Bronchial epithelial cell (primary cell): ENCODE measurements at regions not wholly inside any gene's neighbourhood (a gene's known extent, or its start where the extent isn't known, plus 50 kb on each side); places are given as distances from the start of the nearest gene placed in this dataset.
A peak's percentile ranks its signal among the peaks of the same experiment; 100 is the strongest.

Experiments
- DNase-seq: peaks from one replicate; pipeline ENCODE4 v3.0.0-alpha.2; 2010; ENCODE audit warnings: low read depth
- FAIRE-seq: peaks from 2 replicates; lab custom pipeline; 2011; peaks lifted over from hg19 to GRCh38; lab: Jason Lieb, UNC
- H3K27me3 ChIP-seq: 2 replicates; pipeline ENCODE4 v1.5.1; 2011; ENCODE audit warnings: low read length; ENCODE audit not compliant: control insufficient read depth, insufficient read depth
- H3K36me3 ChIP-seq: 2 replicates; pipeline ENCODE4 v1.5.1; 2011; ENCODE audit warnings: low read length; ENCODE audit not compliant: control insufficient read depth, insufficient read depth
- H3K4me3 ChIP-seq: 2 replicates; pipeline ENCODE4 v1.5.1; 2011; ENCODE audit warnings: mild to moderate bottlenecking, low read depth, low read length, control low read depth
- CTCF ChIP-seq: IDR thresholded peaks from 2 replicates; pipeline ENCODE4 v1.5.1; 2011; ENCODE audit warnings: mild to moderate bottlenecking, moderate library complexity, low read length, control low read depth, inconsistent platforms; ENCODE audit not compliant: insufficient read depth, severe bottlenecking

- no peak for TF ChIP-seq CTCF
- FAIRE-seq: no peak
Observed at GRCh38 chr2:53516650-53517049, 251.0 kb upstream of the CHAC2 start.

GRCh38 chr2:53515435-53516332 lies 251.9 kb upstream of the CHAC2 start:
- H3K27me3 ChIP-seq: no peaks in the 10 kb centered on the region
- FAIRE-seq: no peak
- no peak overlapping the region for H3K4me3 ChIP-seq
- no peaks in the 10 kb centered on the region for H3K36me3 ChIP-seq
- TF ChIP-seq CTCF: peak; percentile 34
- no peak for DNase-seq

More at GRCh38 chr2:53516650-53517049, 251.0 kb upstream of the CHAC2 start:
- Histone ChIP-seq H3K4me3 (no peak overlapping the region), H3K27me3 (no peaks in the 10 kb centered on the region), H3K36me3 (no peaks in the 10 kb centered on the region)
- DNase-seq: no peak

DNA sequence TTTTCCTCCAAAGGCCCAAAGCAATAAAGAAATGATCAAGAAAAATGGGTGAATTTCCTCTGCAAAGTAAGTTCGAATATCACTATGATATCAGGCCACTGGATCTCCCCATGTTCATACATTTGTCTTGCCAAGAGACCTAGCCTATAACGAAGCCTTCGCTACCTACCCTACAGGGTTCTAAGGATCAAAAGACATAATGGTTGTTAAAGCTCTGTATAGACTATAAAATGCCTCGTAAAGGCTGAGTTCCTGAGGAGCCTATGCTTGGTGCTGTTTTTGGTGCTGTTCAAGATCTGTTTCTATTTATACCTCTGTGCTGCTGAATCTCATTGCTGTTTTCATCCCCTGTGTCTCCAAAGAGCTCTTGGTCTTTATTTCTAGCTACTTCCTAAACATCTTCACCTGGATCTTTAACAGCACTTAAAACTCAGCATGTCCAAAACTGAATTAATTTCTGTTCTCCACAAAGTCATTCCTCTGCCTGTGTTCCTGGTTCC lies 254.4 kb upstream of the CHAC2 start:
- no peaks in the 10 kb centered on the region for H3K36me3 ChIP-seq
- H3K27me3 ChIP-seq: no peaks in the 10 kb centered on the region
- DNase-seq (no peak), FAIRE-seq (no peak)
- H3K4me3 ChIP-seq: no peak overlapping the region
- TF ChIP-seq CTCF: no peak

- FAIRE-seq (peak; percentile 95), DNase-seq (peak; percentile 79)
- no peak overlapping the region for H3K4me3 ChIP-seq
- TF ChIP-seq CTCF: no peak
- no peaks in the 10 kb centered on the region for H3K36me3 ChIP-seq
- H3K27me3 ChIP-seq: no peaks in the 10 kb centered on the region
Observed at GRCh38 chr2:53512071-53512826, 255.4 kb upstream of the CHAC2 start.

DNA sequence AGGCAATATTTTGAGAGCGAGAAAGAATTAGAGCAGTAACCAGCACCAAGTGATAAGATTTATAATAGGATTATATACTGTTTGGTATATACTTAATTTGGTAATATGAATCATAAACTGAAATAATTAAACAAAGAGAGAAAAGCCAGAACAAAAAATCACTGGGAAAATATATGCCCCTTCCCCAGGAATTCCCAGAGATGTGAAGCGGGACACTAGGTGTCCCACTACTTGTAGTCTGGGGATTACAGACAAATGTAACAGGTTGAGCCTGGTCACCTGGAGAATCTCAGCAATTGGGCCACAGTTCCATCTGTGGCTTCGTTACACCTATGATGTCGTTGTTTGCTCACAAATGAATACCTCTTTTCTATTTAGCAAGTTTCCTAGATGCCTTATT lies 256.1 kb upstream of the CHAC2 start:
- no peaks in the 10 kb centered on the region for H3K27me3 ChIP-seq
- H3K4me3 ChIP-seq: no peak overlapping the region
- no peaks in the 10 kb centered on the region for H3K36me3 ChIP-seq
- TF ChIP-seq CTCF: no peak
- FAIRE-seq (no peak), DNase-seq (no peak)
